GM19328 (cell line): ENCODE measurements at regions not wholly inside any gene's neighbourhood (a gene's known extent, or its start where the extent isn't known, plus 50 kb on each side); places are given as distances from the start of the nearest gene placed in this dataset.
"Not testable (repeated sequence)": the region's sequence is repeated elsewhere in the genome, so short reads cannot be mapped to it uniquely, and the experiment has no call there.

Experiments
- ATAC-seq: cut with Tn5 transposase; IDR thresholded peaks from one replicate; pipeline ENCODE4 v1.9.1; 2021; ENCODE audit warnings: mild to moderate bottlenecking, moderate library complexity; ENCODE audit not compliant: unreplicated experiment

DNA sequence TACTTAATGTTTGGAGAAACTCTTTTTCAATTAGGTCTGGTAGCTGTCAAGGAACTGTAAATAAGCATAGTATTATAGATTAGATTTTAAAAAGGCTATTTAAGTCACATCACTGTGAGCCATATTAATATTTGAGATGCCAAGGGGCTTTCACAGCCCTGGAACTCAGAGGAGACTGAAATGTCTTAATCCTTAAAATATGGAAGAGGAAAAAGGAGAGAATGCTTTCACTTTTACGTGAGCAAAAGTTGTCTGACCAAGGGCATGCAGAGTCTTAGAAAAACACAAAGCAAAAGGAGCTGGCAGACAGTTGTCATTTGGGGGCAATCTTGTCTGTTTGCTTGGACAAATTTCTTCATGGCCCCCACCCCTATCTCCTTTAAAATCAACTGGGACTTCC, 253.2 kb upstream of the IGFBP7 start:
- no peak for ATAC-seq

DNA sequence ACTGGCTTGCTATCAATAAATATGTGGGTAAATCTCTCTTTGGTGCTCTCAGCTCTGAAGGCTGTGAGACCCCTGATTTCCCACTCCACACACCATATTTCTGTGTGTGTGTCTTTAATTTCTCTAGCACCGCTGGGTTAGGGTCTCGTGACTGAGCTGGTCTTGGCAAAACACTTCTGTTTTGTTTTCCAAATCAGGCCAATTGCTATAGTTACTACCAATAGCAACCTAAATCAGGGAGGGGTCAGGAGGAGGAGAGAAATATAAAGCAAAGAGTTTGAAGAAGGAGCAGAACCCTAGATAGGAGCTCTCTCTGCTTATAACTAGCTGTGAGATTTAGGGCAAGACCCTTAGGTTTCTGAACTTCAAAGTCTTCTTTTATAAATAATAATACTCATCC, 250.5 kb upstream of the IGFBP7 start:
- no peak for ATAC-seq

DNA sequence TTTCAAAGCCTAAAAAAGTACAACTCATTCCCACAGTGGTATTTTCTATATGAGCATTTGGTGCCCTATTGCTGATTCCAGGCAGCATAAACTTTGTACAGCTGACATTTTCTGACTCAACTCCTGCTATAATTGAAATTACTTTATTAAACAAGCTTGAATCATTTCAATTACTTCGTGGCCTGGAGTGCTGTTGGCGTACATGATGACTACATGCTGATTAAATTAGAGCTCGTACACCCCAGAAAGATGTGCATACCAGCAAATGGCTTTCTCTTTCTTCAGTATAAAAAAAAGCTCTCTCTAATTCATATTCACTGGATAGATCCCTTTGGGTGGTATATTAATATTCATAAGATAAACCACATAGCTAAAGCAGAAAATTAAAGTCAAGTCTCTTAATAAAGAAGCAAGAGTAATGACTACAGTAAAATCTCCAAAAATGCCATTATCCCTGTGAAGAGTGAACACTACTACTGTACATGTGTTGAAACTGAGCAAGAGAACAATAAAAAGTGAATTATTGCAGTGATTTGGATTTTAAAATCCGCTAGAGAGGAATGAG, 245.0 kb upstream of the IGFBP7 start:
- ATAC-seq, result no peak

DNA sequence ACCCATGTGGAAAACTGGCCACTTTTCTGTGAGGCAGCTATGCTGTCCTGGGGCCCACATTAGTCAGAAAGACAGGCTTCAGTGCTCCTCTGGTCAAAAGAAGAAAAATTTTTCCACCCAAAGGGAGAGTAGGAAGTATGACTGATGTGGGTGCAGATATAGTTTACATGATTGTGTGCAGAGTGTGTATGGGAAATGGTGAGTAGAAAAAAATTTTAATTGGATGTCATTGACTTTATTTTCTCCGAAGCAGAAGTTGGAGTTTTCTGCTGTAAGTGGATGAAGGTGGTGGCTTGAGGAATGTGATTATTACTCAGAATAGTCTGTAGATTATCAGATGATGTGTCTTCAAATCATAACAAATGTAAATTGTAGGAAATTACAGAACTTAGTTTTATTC, 241.5 kb upstream of the IGFBP7 start:
- ATAC-seq, result no peak

DNA sequence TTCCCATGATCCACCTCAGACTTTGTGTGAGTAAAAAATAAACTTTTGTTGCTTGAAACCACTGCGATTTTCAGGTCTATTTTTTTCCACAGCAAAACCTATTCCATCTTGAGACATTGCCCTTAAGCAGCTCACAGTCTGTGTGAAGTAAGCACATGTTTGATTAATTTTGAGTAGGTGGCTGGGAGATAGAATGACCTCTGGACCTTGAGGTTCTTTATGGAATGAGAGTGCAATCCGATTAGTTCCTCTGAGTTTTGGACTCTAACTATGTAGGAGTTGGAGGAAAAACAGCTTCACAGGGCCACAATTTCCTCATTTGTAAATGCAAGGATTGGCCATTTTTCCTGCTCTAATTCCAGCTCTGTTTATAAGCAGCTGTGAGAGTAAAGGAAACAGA, 234.1 kb upstream of the IGFBP7 start:
- no peak for ATAC-seq

DNA sequence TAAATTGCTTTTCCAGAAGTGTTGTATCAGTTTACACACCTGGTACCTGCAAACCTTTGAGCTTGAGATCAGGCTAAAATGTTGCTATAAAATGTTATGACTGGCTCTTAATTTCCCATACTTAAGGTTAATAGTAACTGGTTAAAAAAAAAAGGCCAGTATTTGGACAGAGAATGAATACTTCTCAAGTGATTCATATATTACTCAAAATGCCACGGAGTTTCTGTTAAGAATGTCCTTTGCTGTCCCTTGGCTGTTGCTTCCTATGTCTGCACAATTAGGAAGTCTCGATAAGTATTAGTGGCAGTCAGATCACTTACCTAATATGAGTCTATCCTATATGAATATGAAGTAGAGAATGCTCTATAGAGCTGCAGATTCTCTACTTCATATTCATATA, 232.2 kb upstream of the IGFBP7 start:
- no peak for ATAC-seq

DNA sequence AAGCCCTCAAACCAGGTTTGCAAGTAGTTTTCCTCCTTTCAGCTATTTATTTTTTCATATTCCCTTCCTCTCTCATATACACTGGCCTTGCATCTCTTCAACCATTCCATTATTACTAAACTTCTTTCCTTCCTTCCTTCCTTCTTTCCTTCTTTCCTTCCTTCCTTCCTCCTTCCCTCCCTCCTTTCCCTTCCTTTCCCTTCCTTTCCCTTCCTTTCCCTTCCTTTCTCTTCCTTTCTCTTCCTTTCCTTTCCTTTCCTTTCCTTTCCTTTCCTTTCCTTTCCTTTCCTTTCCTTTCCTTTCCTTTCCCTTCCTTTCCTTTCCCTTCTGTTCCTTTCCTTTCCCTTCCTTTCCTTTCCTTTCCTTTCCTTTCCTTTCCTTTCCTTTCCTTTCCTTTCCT, 228.7 kb upstream of the IGFBP7 start:
- ATAC-seq, result not testable (repeated sequence)

DNA sequence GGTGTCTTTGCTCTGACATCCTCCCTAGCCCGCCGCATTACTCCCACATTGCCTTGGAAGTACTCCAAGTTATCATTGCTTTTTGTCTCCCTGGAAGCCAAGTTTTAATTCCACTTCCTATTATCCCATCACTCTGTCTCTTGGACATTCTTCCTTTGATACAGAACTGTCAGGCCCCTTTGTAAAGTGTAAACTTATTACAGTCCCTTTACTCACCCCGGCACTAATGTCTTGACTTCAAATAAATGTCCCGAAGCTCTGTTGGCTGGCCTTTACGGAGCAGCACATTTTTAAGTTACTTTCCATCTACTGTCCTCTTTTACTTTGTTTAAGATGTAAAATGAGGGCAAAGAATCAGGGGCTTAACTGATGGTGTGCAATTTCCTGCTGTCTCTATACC, 223.5 kb upstream of the IGFBP7 start:
- ATAC-seq, result no peak

DNA sequence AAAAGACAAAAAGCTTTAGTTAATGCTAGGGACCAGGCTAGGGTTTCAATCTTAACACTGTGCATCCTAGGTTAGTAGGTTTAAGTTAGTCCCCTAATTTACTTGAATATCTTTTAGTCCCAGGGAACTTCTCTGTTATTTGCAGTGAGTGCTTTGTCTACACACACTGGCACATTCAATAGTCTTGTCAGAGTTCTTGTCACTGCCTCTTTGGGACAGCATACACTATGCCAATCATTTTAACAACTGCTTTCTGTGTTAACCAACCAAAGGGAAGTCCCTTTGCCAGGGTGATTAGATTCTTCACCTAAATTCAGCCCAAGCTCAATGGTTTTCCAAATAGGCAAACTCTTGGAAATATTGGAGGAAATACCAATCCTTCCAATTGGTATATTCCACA, 221.8 kb upstream of the IGFBP7 start:
- ATAC-seq, result no peak

DNA sequence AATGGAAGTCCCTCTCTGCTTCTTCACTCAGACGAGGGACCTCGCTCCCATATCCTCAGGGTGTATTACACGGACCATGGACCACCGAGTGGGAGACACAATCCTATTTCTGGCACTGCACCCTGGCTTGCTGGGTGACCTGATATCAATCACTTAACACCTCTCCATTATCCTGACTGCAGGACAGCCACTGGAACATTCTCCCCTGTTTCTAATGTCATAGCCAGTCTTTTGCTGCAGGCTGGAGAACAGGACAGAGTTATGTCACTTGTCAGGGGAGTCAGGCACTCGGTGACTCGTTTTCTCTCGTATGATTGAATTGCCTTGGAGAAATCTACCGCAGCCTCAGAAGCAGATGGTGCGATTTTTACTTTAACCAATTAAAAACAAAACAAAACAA, 219.1 kb upstream of the IGFBP7 start:
- ATAC-seq, result no peak

DNA sequence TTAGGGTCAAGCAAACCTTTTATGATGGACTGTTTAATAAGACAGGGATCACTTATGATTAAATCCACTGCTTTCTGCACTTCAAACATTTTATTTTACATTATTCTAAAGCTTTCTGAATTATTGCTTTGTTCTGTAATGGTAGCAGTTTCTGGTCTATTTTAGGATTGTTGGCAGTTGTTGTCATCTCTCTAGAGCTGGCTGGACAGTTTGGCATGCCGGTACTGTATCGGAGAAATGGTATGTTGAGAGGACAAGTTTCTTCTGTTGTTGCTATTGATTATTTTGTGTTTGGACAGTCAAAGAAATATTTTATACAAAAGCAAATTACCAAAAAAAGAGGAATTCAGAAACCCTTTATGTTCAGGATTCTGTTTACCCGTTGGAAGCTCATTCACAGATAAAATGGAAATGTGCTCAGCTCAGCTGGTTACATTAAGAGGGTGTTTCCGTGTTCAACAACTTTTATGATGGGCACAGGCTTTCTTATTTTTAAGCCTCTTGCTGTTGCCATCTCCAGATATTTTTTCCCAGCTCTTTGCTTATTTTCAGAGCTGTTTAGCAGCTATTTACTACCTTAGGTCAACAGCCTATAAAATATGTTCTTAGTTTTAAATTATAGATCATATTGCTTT, 214.6 kb upstream of the IGFBP7 start:
- ATAC-seq, result no peak

DNA sequence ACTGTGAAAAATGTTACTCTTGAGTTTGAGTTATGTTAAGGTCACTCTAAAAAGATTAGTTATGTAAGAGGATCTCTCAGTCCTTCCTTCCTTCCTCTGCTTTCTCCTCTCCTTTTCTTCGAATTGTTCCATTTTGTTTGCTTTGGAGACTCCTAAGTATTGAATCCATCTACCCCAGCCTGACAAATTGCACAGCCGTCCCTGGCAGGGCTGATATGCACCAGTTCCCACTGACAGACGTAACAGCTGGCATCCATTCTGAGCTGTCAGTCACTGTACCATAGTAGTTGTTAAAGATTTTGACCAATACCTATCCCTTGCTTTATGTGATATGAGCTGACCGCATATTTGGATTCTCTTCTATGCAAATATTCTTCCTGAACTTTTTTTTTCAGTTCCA, 210.7 kb upstream of the IGFBP7 start:
- no peak for ATAC-seq

DNA sequence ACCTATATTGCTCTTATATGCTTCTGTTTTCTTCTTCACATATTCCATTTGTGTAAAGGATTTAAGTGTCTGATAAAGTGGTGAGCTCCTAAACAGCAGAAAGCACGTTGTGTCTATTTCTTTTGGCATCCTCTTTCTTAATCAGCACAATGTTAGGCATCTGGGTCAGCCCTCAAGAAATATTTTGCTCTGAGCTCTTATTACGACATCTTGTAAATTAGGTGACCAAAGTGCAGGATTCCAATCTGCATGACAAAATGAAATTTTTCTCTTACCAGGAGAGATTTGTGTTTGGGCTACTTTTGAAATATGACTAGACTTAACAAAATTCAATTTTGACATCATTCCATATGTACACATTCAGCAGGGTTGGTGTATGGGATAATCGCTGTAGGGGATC, 210.0 kb upstream of the IGFBP7 start:
- no peak for ATAC-seq

DNA sequence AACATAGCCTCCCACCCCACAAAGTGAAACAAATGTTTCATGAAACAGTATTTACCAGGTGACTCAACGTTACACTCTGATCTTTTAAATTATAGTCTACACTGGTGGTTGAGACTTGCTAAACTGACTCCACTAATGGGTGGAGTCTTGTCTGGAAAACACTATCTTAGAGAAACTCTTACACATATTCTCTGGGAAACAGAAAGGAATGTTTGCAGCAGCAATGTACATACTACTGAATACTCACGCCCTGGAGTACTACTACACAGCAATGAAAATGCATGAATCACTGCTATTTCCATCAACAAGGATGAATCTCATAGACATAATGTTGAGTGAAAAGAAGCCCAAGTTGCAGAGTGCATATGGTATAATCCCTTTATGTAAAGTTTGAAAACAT, 208.5 kb upstream of the IGFBP7 start:
- ATAC-seq, result no peak

DNA sequence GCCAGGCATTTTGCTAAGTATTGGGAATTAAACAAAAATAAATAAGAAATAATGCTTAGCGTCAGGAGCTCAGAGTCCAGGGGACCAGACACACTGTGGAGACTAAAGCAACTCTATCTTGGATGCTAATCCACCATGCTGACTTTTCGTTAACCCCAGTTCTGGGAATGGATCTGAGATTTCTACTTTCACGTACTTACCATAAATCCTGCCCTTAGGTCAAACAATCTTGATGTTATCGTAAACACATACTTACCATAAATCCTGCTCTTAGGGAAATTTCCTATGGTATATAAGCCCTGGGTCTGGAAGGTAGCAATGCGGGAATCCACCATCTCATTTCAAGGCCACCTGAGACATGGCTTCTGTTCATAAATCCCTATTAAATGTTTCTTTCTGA, 204.5 kb upstream of the IGFBP7 start:
- no peak for ATAC-seq

DNA sequence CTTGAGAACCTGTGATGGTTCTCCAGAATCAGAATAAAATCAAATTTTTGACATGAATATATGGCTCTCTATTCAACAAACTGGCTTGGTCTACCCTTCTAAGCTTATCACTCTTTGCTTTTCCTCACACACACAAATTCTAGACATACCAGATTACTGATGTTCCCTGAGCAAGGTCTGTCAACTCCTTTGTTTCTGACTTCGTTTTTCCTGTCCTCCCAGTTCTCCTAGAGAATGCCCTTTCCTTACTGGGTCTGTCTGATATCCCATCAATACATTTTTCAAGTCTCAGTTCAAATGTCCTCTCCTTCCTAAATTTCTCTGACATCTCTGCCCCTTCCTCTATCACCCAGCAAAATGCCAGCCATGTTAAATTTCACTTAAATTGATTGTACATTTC, 202.1 kb upstream of the IGFBP7 start:
- ATAC-seq, result no peak

DNA sequence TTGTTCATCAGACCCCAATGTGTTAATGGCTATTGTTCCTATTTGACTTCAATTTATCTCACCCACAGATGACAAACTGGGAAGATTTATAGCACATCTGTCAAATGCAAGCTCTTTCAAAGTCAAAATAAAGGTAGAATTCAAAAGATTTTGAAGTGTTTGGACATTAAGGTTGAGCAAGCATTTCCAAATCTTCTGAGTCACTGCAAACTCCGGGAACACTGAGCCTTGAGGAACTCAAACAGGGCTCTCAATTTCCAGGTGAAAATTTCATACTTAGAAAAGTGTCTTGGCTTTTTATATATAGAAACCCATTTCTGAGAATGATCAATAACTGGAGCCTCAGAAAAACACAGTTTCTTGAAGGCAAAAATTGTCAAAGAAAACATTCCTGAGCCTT, 199.5 kb upstream of the IGFBP7 start:
- ATAC-seq, result no peak

DNA sequence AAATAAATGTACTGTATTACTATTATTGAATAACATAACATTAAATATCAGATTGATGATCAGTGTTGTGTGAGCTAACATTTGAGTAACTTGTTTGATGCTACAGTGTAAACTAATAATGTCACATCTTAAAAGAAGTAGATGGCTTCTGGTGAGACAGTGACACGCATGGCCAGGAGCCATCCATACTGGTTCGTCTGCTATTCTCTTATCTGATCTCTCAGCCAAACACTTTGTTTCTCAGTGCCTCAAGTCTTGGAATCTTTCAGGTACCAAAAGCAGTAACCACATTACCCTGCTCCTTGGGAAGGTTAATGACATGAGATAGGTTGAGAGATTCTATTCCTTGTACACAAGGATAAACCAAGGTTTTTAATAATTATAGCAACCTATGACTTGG, 198.1 kb upstream of the IGFBP7 start:
- no peak for ATAC-seq

DNA sequence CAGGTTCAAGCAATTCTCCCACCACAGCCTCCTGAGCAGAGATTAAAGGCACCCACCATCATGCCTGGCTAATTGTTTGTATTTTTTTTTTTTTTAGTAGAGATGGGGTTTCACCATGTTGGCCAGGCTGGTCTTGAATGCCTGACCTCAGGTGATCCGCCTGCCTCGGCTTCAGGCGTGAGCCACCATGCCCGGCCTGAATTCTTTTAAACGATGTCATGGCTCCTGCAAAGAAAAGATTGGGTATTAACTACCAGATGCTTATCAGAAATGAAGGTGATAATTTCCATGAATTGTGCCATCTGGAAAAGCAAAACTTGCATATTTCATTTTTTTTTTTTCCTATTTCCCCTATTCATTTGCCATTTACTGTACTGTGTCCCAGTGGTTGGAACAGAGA, 195.7 kb upstream of the IGFBP7 start:
- no peak for ATAC-seq

DNA sequence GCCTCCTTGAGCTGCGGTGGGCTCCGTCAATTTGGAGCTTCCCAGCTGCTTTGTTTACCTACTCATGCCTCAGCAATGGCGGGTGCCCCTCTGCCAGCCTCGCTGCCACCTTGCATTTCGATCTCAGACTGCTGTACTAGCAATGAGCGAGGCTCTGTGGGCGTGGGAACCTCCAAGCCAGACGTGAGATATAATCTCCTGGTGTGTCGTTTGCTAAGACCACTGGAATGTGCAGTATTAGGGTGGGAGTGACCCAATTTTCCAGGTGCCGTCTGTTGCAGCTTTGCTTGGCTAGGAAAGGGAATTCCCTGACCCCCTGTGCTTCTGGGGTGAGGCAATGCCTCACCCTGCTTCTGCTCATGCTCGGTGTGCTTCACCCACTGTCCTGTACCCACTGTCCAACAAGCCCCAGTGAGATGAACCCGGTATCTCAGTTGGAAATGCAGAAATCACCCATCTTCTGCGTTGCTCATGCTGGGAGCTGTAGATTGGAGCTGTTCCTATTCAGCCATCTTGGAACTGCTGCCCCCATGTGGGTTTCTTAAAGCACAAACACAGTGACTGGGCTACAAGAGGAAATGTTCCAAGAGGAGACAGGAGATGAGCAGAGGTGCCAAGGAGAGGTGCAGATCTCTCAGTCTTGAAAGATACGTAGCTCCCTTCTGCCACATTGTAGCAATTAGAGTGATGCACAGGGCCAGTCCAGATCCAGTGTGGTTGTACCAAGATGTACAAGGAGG, 193.0 kb upstream of the IGFBP7 start:
- no peak for ATAC-seq

DNA sequence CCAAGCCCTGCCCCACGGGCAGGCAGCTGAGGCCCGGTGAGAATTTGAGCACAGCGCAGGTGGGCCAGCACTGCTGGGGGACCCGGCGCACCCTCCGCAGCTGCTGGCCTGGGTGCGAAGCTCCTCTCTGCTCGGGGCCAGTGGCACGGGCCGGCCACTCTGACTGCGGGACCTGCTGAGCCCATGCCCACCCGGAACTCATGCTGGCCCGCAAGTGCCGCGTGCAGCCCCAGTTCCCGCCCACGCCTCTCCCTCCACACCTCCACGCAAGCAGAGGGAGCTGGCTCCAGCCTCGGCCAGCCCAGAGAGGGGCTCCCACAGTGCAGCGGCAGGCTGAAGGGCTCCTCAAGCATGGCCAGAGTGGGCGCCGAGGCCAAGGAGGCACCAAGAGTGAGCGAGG, 190.1 kb upstream of the IGFBP7 start:
- not testable (repeated sequence) for ATAC-seq

DNA sequence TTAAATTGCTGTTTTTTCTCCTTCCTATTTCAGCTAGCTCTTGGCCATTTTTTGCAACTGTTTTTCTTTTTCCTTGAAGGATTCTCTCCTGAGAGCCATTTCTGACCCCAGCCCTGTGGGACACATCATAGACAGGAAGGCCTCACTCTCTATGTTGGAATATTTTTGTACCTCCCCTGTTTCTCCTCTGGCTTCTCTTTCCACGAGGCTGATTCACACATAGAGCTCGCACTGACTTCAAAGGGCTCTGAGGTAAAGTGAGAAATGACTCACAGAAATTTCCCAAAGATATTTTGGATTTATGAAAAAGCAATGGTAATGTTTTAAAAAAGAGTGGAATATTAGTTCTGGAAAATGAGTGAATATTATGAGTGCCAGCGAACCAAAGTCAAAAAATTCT, 181.7 kb upstream of the IGFBP7 start:
- ATAC-seq, result no peak
